Thyroid gland (tissue), 4 donors: ENCODE measurements at regions not wholly inside any gene's neighbourhood (a gene's known extent, or its start where the extent isn't known, plus 50 kb on each side); places are given as distances from the start of the nearest gene placed in this dataset.

Experiments used
- DNase-seq, 2 donors: peaks; one replicate each; pipeline ENCODE4 v3.0.0-alpha.2; 2019
- H3K27ac ChIP-seq, 3 donors: fragments of 200-600 bp; sonication (generic); 1 replicate in 2 of 3; 2 replicates in 1 of 3; pipeline ENCODE4 v1.5.1; 2016 to 2019; ENCODE audit warnings: mild to moderate bottlenecking in 1 of 3, moderate library complexity in 1 of 3
- H3K27me3 ChIP-seq: fragments of 200-600 bp; sonication (generic); one replicate; pipeline ENCODE4 v1.5.1; 2019
- H3K36me3 ChIP-seq, 2 donors: fragments of 200-600 bp; sonication (generic); one replicate each; pipeline ENCODE4 v1.5.1; 2016 to 2019
- H3K4me1 ChIP-seq, 2 donors: fragments of 200-600 bp; sonication (generic); one replicate each; pipeline ENCODE4 v1.5.1; 2017 to 2019
- H3K4me3 ChIP-seq, 3 donors: fragments of 200-600 bp; sonication (generic); replicated peaks in 1 of 3; 1 replicate in 2 of 3; 2 replicates in 1 of 3; pipeline ENCODE4 v1.5.1; 2016; ENCODE audit warnings: mild to moderate bottlenecking in 1 of 3
- H3K9me3 ChIP-seq: fragments of 200-600 bp; sonication (generic); one replicate; pipeline ENCODE4 v1.5.1; 2017
- CTCF ChIP-seq, 6 experiments: fragments of 200-600 bp in 3 of 6; fragments of 450-650 bp in 3 of 6; sonication (generic) in 3 of 6; IDR thresholded peaks; one replicate each; pipeline ENCODE4 v1.5.1; 2016 to 2019; ENCODE audit warnings: antibody characterized with exemption in 6 of 6, mild to moderate bottlenecking in 2 of 6, inconsistent platforms in 1 of 6, moderate library complexity in 1 of 6
- POLR2A ChIP-seq, 2 donors: fragments of 450-650 bp; IDR thresholded peaks; one replicate each; pipeline ENCODE4 v1.6.1; 2017; ENCODE audit warnings: antibody characterized with exemption in 2 of 2, mild to moderate bottlenecking in 2 of 2, moderate library complexity in 1 of 2
- WGBS, 2 donors: methylation state at CpG; one replicate each; pipeline ENCODE4 v1.1.5; 2017; 5-methylcytosine and 5-hydroxymethylcytosine counted together
- intact Hi-C: fragments of 100-400 bp; cut with DNase I; formaldehyde crosslinking; loops from one replicate; pipeline ENCODE4 v1.15.1; 2023

GRCh38 chr12:125312471-125312870 lies 247.2 kb downstream of the AACS start:
- Histone ChIP-seq H3K27me3 (no peaks in the 10 kb centered on the region), H3K9me3 (no peaks in the 10 kb centered on the region), H3K4me1 (no peaks in the 10 kb centered on the region), H3K36me3 (no peaks in the 10 kb centered on the region), H3K27ac (no peak overlapping the region), H3K4me3 (no peak overlapping the region)
- intact Hi-C loops: no loop called here
- TF ChIP-seq CTCF (IDR thresholded peaks at IDR 0.05) (no peak), POLR2A (IDR thresholded peaks at IDR 0.05) (no peak)
- no peak for DNase-seq
- WGBS, 2 donors: 63 to 88% methylated on average over 3 of the region's 3 CpGs

GRCh38 chr12:125314051-125314755 lies 249.0 kb downstream of the AACS start:
- H3K27me3 ChIP-seq: no peaks in the 10 kb centered on the region
- no peaks in the 10 kb centered on the region for H3K36me3 ChIP-seq
- H3K9me3 ChIP-seq: no peaks in the 10 kb centered on the region
- 35 to 45% methylated on average over 17 to 22 of the region's 22 CpGs for WGBS, 2 donors
- H3K4me3 ChIP-seq: no peak overlapping the region
- intact Hi-C loops: no loop called here
- no peak for TF ChIP-seq CTCF (IDR thresholded peaks at IDR 0.05)
- no peak for TF ChIP-seq POLR2A (IDR thresholded peaks at IDR 0.05)
- DNase-seq: no peak
- H3K27ac ChIP-seq: no peak overlapping the region
- H3K4me1 ChIP-seq: no peaks in the 10 kb centered on the region

GRCh38 chr12:125315771-125316170 lies 250.5 kb downstream of the AACS start:
- no peaks in the 10 kb centered on the region for H3K9me3 ChIP-seq
- H3K4me3 ChIP-seq: no peak overlapping the region
- DNase-seq: no peak
- H3K27me3 ChIP-seq: no peaks in the 10 kb centered on the region
- H3K36me3 ChIP-seq: no peaks in the 10 kb centered on the region
- intact Hi-C loops: no loop called here
- TF ChIP-seq POLR2A (IDR thresholded peaks at IDR 0.05): no peak
- TF ChIP-seq CTCF (IDR thresholded peaks at IDR 0.05): no peak
- no peaks in the 10 kb centered on the region for H3K4me1 ChIP-seq
- WGBS, 2 donors: 67 to 86% methylated on average over 1 of the region's 1 CpG
- no peak overlapping the region for H3K27ac ChIP-seq

- H3K36me3 ChIP-seq: no peaks in the 10 kb centered on the region
- TF ChIP-seq CTCF (IDR thresholded peaks at IDR 0.05): no peak
- TF ChIP-seq POLR2A (IDR thresholded peaks at IDR 0.05): no peak
- no peaks in the 10 kb centered on the region for H3K27me3 ChIP-seq
- intact Hi-C loops: no loop called here
- DNase-seq: no peak
- WGBS, 2 donors: 91 to 93% methylated on average over 6 of the region's 6 CpGs
- H3K4me3 ChIP-seq: no peak overlapping the region
- H3K9me3 ChIP-seq: no peaks in the 10 kb centered on the region
- no peaks in the 10 kb centered on the region for H3K4me1 ChIP-seq
- no peak overlapping the region for H3K27ac ChIP-seq
Observed at GRCh38 chr12:125320177-125320576, 254.9 kb downstream of the AACS start.

- DNase-seq: no peak
- Histone ChIP-seq H3K36me3 (no peaks in the 10 kb centered on the region), H3K27ac (no peak overlapping the region), H3K9me3 (no peaks in the 10 kb centered on the region), H3K4me3 (no peak overlapping the region), H3K27me3 (no peaks in the 10 kb centered on the region), H3K4me1 (no peaks in the 10 kb centered on the region)
- intact Hi-C loops: loop anchor here (5.0 kb wide), 1 partner anchor 138 kb away; the partner anchor contains the start of gene TMEM132B
- no peak for TF ChIP-seq CTCF (IDR thresholded peaks at IDR 0.05)
- no peak for TF ChIP-seq POLR2A (IDR thresholded peaks at IDR 0.05)
- 57 to 58% methylated on average over 9 of the region's 9 CpGs for WGBS, 2 donors
Observed at GRCh38 chr12:125324861-125325490, 259.7 kb downstream of the AACS start.
